ENCODE measurements at regions not wholly inside any gene's neighbourhood (a gene's known extent, or its start where the extent isn't known, plus 50 kb on each side); places are given as distances from the start of the nearest gene placed in this dataset.

DNA sequence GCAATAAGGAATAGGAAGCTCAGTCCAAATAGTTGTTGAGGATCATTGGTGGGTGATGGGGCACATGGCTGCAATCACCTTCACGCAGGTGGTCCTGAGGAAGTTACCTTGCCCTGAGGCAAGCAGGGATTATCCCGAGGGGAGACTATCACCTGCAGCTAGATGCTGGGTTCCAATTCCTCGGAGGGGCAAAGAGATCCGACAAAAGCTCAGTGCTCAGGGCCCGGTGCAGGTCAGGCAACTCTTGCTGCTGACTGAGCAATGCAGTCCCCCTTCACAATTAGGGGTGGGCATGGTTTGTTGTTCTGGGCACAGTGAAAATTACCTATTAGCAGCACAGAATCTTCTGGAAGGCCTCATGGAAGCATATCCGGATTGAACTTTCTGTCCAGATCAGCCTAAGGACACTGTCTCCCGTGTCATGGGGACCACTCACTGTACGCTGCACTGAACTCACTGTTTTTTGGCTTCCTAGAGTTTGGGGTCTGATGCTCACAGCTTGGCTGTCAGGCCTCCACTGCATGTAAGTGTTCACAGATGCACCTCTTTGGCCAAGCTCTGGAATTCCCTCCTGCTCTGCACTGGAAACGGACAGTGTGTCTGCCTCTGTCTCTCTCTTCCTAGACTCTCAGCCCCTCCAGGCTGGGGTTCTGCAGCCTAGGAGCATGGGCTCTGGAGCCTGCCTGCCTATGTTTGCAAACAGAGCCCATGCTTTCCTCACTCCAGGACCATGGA is 372.7 kb downstream of the ZNF536 start:
- peaks cover 2% of the 10 kb centered on the region for H3K27me3 Mint-ChIP-seq (ENCODE audit: insufficient read depth, low read depth, poor library complexity)
- Histone ChIP-seq H3K4me3 (no peak overlapping the region), H4K20me1 (replicated peaks; ENCODE audit: insufficient read depth) (no peaks in the 10 kb centered on the region), H3K36me3 (ENCODE audit: insufficient read depth) (no peaks in the 10 kb centered on the region), H3K27ac (ENCODE audit: low read depth) (no peak overlapping the region), H2AFZ (no peak overlapping the region), H3K79me2 (replicated peaks; ENCODE audit: insufficient read depth) (no peaks in the 10 kb centered on the region), H3K27me3 (ENCODE audit: insufficient read depth) (no peaks in the 10 kb centered on the region), H3K4me1 (ENCODE audit: insufficient read depth) (no peaks in the 10 kb centered on the region), H3K9me2 (ENCODE audit: insufficient read depth) (peaks cover 11% of the 10 kb centered on the region; the same call in 1 of the 2 replicates), H3K4me2 (no peak overlapping the region), H3F3A (replicated peaks; ENCODE audit: low read depth) (no peaks in the 10 kb centered on the region)
- H3K36me3 Mint-ChIP-seq (ENCODE audit: low read depth), result no peaks in the 10 kb centered on the region
- ATAC-seq, result no peak
- H3K4me3 Mint-ChIP-seq, result no peak overlapping the region
- H3K9me3 Mint-ChIP-seq, result peaks cover 3% of the 10 kb centered on the region; the same call in 1 of the 3 replicates
- no peaks in the 10 kb centered on the region for H3K4me1 Mint-ChIP-seq
- H3K27ac Mint-ChIP-seq, result no peak overlapping the region
- DNase-seq (ENCODE audit: low spot score), result no peak
- TF ChIP-seq, protein P1, sequence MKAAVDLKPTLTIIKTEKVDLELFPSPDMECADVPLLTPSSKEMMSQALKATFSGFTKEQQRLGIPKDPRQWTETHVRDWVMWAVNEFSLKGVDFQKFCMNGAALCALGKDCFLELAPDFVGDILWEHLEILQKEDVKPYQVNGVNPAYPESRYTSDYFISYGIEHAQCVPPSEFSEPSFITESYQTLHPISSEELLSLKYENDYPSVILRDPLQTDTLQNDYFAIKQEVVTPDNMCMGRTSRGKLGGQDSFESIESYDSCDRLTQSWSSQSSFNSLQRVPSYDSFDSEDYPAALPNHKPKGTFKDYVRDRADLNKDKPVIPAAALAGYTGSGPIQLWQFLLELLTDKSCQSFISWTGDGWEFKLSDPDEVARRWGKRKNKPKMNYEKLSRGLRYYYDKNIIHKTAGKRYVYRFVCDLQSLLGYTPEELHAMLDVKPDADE (IDR thresholded peaks at IDR 0.05), result no peak
- TF ChIP-seq POLR2AphosphoS5 (IDR thresholded peaks at IDR 0.05; ENCODE audit: low read depth) (no peak), NANOG (IDR thresholded peaks at IDR 0.05; ENCODE audit: borderline replicate concordance) (no peak), STAT1 (IDR thresholded peaks at IDR 0.05; ENCODE audit: unreplicated experiment) (no peak), EZH2phosphoT487 (IDR thresholded peaks at IDR 0.05; ENCODE audit: unreplicated experiment) (no peak), ZNF114 (CRISPR knock-in tag; IDR thresholded peaks at IDR 0.05) (no peak), JUNB (IDR thresholded peaks at IDR 0.05; ENCODE audit: unreplicated experiment) (no peak), ZNF331 (CRISPR knock-in tag; IDR thresholded peaks at IDR 0.05; ENCODE audit: low read depth) (no peak), EZH2 (IDR thresholded peaks at IDR 0.05; ENCODE audit: low read depth, unreplicated experiment) (no peak), CTCF (conservative IDR thresholded peaks at IDR 0.05; ENCODE audit: low read depth in 2 of 2) (no peak), CREB1 (CRISPR knock-in tag; IDR thresholded peaks at IDR 0.05; ENCODE audit: low read depth) (no peak)
- TF ChIP-seq, protein P2, sequence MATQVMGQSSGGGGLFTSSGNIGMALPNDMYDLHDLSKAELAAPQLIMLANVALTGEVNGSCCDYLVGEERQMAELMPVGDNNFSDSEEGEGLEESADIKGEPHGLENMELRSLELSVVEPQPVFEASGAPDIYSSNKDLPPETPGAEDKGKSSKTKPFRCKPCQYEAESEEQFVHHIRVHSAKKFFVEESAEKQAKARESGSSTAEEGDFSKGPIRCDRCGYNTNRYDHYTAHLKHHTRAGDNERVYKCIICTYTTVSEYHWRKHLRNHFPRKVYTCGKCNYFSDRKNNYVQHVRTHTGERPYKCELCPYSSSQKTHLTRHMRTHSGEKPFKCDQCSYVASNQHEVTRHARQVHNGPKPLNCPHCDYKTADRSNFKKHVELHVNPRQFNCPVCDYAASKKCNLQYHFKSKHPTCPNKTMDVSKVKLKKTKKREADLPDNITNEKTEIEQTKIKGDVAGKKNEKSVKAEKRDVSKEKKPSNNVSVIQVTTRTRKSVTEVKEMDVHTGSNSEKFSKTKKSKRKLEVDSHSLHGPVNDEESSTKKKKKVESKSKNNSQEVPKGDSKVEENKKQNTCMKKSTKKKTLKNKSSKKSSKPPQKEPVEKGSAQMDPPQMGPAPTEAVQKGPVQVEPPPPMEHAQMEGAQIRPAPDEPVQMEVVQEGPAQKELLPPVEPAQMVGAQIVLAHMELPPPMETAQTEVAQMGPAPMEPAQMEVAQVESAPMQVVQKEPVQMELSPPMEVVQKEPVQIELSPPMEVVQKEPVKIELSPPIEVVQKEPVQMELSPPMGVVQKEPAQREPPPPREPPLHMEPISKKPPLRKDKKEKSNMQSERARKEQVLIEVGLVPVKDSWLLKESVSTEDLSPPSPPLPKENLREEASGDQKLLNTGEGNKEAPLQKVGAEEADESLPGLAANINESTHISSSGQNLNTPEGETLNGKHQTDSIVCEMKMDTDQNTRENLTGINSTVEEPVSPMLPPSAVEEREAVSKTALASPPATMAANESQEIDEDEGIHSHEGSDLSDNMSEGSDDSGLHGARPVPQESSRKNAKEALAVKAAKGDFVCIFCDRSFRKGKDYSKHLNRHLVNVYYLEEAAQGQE (IDR thresholded peaks at IDR 0.05; ENCODE audit: unreplicated experiment), result no peak
- TF ChIP-seq, protein P3, sequence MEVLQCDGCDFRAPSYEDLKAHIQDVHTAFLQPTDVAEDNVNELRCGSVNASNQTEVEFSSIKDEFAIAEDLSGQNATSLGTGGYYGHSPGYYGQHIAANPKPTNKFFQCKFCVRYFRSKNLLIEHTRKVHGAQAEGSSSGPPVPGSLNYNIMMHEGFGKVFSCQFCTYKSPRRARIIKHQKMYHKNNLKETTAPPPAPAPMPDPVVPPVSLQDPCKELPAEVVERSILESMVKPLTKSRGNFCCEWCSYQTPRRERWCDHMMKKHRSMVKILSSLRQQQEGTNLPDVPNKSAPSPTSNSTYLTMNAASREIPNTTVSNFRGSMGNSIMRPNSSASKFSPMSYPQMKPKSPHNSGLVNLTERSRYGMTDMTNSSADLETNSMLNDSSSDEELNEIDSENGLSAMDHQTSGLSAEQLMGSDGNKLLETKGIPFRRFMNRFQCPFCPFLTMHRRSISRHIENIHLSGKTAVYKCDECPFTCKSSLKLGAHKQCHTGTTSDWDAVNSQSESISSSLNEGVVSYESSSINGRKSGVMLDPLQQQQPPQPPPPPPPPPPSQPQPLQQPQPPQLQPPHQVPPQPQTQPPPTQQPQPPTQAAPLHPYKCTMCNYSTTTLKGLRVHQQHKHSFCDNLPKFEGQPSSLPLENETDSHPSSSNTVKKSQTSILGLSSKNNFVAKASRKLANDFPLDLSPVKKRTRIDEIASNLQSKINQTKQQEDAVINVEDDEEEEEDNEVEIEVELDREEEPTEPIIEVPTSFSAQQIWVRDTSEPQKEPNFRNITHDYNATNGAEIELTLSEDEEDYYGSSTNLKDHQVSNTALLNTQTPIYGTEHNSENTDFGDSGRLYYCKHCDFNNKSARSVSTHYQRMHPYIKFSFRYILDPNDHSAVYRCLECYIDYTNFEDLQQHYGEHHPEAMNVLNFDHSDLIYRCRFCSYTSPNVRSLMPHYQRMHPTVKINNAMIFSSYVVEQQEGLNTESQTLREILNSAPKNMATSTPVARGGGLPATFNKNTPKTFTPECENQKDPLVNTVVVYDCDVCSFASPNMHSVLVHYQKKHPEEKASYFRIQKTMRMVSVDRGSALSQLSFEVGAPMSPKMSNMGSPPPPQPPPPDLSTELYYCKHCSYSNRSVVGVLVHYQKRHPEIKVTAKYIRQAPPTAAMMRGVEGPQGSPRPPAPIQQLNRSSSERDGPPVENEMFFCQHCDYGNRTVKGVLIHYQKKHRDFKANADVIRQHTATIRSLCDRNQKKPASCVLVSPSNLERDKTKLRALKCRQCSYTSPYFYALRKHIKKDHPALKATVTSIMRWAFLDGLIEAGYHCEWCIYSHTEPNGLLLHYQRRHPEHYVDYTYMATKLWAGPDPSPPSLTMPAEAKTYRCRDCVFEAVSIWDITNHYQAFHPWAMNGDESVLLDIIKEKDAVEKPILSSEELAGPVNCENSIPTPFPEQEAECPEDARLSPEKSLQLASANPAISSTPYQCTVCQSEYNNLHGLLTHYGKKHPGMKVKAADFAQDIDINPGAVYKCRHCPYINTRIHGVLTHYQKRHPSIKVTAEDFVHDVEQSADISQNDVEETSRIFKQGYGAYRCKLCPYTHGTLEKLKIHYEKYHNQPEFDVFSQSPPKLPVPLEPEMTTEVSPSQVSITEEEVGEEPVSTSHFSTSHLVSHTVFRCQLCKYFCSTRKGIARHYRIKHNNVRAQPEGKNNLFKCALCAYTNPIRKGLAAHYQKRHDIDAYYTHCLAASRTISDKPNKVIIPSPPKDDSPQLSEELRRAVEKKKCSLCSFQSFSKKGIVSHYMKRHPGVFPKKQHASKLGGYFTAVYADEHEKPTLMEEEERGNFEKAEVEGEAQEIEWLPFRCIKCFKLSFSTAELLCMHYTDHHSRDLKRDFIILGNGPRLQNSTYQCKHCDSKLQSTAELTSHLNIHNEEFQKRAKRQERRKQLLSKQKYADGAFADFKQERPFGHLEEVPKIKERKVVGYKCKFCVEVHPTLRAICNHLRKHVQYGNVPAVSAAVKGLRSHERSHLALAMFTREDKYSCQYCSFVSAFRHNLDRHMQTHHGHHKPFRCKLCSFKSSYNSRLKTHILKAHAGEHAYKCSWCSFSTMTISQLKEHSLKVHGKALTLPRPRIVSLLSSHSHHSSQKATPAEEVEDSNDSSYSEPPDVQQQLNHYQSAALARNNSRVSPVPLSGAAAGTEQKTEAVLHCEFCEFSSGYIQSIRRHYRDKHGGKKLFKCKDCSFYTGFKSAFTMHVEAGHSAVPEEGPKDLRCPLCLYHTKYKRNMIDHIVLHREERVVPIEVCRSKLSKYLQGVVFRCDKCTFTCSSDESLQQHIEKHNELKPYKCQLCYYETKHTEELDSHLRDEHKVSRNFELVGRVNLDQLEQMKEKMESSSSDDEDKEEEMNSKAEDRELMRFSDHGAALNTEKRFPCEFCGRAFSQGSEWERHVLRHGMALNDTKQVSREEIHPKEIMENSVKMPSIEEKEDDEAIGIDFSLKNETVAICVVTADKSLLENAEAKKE (CRISPR knock-in tag; IDR thresholded peaks at IDR 0.05), result no peak
